Hepatocyte (in vitro differentiated cells): ENCODE measurements at regions not wholly inside any gene's neighbourhood (a gene's known extent, or its start where the extent isn't known, plus 50 kb on each side); places are given as distances from the start of the nearest gene placed in this dataset.

Source experiments
- CTCF ChIP-seq: fragments of 200-600 bp; sonication (generic); IDR thresholded peaks from 2 replicates; pipeline ENCODE4 v1.5.1; 2016; ENCODE audit warnings: antibody characterized with exemption, mild to moderate bottlenecking; ENCODE audit not compliant: poor library complexity
- EZH2 ChIP-seq: fragments of 200-600 bp; sonication (generic); IDR thresholded peaks from 2 replicates; pipeline ENCODE4 v1.6.1; 2016; ENCODE audit warnings: antibody characterized with exemption, mild to moderate bottlenecking, borderline replicate concordance

- TF ChIP-seq CTCF, result no peak
- TF ChIP-seq EZH2, result no peak
Measured at GRCh38 chr17:5794881-5795506, 210.7 kb upstream of the NLRP1 start.
